DND-41 (cell line): ENCODE measurements at regions not wholly inside any gene's neighbourhood (a gene's known extent, or its start where the extent isn't known, plus 50 kb on each side); places are given as distances from the start of the nearest gene placed in this dataset.
"Not testable (repeated sequence)": the region's sequence is repeated elsewhere in the genome, so short reads cannot be mapped to it uniquely, and the experiment has no call there.

ENCODE experiments used
- ATAC-seq: fragments of 200-7000 bp; cut with Tn5 transposase; 3 replicates; pipeline ENCODE4 v1.9.1; 2021; ENCODE audit warnings: low read depth; ENCODE audit not compliant: insufficient read depth
- DNase-seq: peaks from one replicate; pipeline ENCODE4 v3.0.0-alpha.2; 2020
- H2AFZ ChIP-seq: 2 replicates; pipeline ENCODE4 v1.6.0; 2012; ENCODE audit warnings: low read depth, low read length
- H3K27ac ChIP-seq: 2 replicates; pipeline ENCODE4 v1.5.1; 2012; ENCODE audit warnings: low read length, inconsistent platforms
- H3K27me3 ChIP-seq: fragments of 200-600 bp; sonication (generic); 2 replicates; pipeline ENCODE4 v1.6.0; 2012; ENCODE audit warnings: low read length, mild to moderate bottlenecking, inconsistent platforms; ENCODE audit not compliant: insufficient read depth, poor library complexity
- H3K36me3 ChIP-seq: 2 replicates; pipeline ENCODE4 v1.5.1; 2012; ENCODE audit warnings: low read length, inconsistent platforms; ENCODE audit not compliant: insufficient read depth
- H3K4me1 ChIP-seq: 2 replicates; pipeline ENCODE4 v1.5.1; 2012; ENCODE audit warnings: mild to moderate bottlenecking, low read length; ENCODE audit not compliant: insufficient read depth
- H3K4me2 ChIP-seq: 2 replicates; pipeline ENCODE4 v1.6.0; 2012; ENCODE audit warnings: mild to moderate bottlenecking, moderate library complexity, low read length, inconsistent platforms; ENCODE audit not compliant: insufficient read depth
- H3K4me3 ChIP-seq, 2 experiments: fragments of 200-600 bp in 1 of 2; shearing (Covaris generic) in 1 of 2; 2 replicates each; pipeline ENCODE4 v1.5.1; 2012 to 2016; ENCODE audit warnings: inconsistent platforms in 2 of 2, low read length in 2 of 2, mild to moderate bottlenecking in 2 of 2, low read depth in 1 of 2, moderate library complexity in 1 of 2
- H3K79me2 ChIP-seq: 2 replicates; pipeline ENCODE4 v1.6.0; 2012; ENCODE audit warnings: low read length, inconsistent platforms; ENCODE audit not compliant: insufficient read depth
- H3K9ac ChIP-seq: 2 replicates; pipeline ENCODE4 v1.6.0; 2012; ENCODE audit warnings: low read depth, mild to moderate bottlenecking, inconsistent platforms, low read length, moderate library complexity
- H3K9me3 ChIP-seq: 2 replicates; pipeline ENCODE4 v1.5.1; 2012; ENCODE audit warnings: low read length, moderate library complexity, mild to moderate bottlenecking, inconsistent platforms; ENCODE audit not compliant: insufficient read depth, severe bottlenecking
- H4K20me1 ChIP-seq: 2 replicates; pipeline ENCODE4 v1.6.0; 2012; ENCODE audit warnings: low read length; ENCODE audit not compliant: insufficient read depth
- CTCF ChIP-seq: IDR thresholded peaks from 2 replicates; pipeline ENCODE4 v1.5.1; 2012; ENCODE audit warnings: borderline replicate concordance, low read length, moderate library complexity, mild to moderate bottlenecking; ENCODE audit not compliant: poor library complexity, severe bottlenecking; ENCODE audit errors: extremely low read depth
- EZH2 ChIP-seq: IDR thresholded peaks from 3 replicates; pipeline ENCODE4 v1.6.1; 2012; ENCODE audit warnings: borderline replicate concordance, low read depth, mild to moderate bottlenecking, moderate library complexity, low read length, inconsistent platforms; ENCODE audit not compliant: severe bottlenecking

- H3K4me1 ChIP-seq = no peaks in the 10 kb centered on the region
- H3K36me3 ChIP-seq = no peaks in the 10 kb centered on the region
- H2AFZ ChIP-seq = no peak overlapping the region
- no peak overlapping the region for H3K4me3 ChIP-seq
- H3K79me2 ChIP-seq = no peaks in the 10 kb centered on the region
- H3K4me2 ChIP-seq = no peak overlapping the region
- no peaks in the 10 kb centered on the region for H3K27me3 ChIP-seq
- no peaks in the 10 kb centered on the region for H4K20me1 ChIP-seq
- no peak overlapping the region for H3K9ac ChIP-seq
- no peak for ATAC-seq
- DNase-seq = no peak
- H3K27ac ChIP-seq = no peak overlapping the region
- TF ChIP-seq EZH2 (no peak), CTCF (no peak)
- peaks cover 13% of the 10 kb centered on the region for H3K9me3 ChIP-seq
Measured at GRCh38 chr7:32803406-32804141, 88.0 kb downstream of the KBTBD2 start.

GRCh38 chr7:32802305-32802910, 89.2 kb downstream of the KBTBD2 start:
- Histone ChIP-seq H3K79me2 (no peaks in the 10 kb centered on the region), H2AFZ (no peak overlapping the region), H3K4me2 (no peak overlapping the region), H3K27ac (no peak overlapping the region), H3K9me3 (peaks cover 13% of the 10 kb centered on the region), H3K4me1 (no peaks in the 10 kb centered on the region), H4K20me1 (no peaks in the 10 kb centered on the region), H3K36me3 (no peaks in the 10 kb centered on the region), H3K27me3 (no peaks in the 10 kb centered on the region), H3K9ac (no peak overlapping the region), H3K4me3 (no peak overlapping the region)
- DNase-seq = no peak
- TF ChIP-seq CTCF (no peak), EZH2 (no peak)
- ATAC-seq = no peak

DNA sequence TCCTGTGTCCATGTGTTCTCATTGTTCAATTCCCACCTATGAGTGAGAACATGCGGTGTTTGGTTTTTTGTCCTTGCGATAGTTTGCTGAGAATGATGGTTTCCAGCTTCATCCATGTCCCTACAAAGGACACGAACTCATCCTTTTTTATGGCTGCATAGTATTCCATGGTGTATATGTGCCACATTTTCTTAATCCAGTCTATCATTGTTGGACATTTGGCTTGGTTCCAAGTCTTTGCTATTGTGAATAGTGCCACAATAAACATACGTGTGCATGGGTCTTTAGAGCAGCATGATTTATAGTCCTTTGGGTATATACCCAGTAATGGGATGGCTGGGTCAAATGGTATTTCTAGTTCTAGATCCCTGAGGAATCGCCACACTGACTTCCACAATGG, 98.5 kb downstream of the KBTBD2 start:
- H3K4me1 ChIP-seq, ATAC-seq, H4K20me1 ChIP-seq, DNase-seq, H3K4me3 ChIP-seq, H3K4me2 ChIP-seq, H3K79me2 ChIP-seq, H3K9ac ChIP-seq, H2AFZ ChIP-seq, H3K27ac ChIP-seq, H3K27me3 ChIP-seq, H3K9me3 ChIP-seq, H3K36me3 ChIP-seq: not testable (repeated sequence)

DNA sequence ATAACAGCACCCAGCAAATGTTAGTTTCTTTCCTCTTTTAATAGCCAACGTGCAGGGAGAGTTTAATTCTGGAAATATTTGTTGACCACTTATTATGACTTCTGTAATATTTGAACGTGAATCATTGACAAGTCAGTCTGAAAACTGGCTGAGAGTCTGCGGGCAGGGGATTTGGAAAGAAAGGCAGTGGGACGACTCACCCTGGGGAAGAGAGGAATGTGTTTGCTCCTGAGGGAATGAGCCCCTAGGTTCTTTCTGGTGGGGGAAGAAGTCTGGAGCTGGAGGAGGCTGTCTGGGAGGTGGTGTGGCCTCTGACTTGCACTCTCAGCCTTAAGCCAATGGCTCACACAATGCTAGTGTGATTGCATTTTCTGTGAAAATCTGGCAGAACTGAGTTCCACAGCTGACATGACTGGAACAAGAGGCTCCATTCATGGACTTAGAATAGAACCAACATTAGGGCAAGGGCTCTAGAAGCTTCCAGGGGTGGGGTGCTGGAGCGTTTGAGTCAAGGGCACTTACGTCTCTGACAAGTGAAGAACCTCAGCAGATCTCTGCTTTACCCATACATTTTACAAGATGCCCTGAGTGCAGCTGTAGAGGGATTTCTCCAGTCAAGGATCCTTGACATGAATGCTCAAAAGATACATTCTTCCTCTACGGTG, 100.7 kb downstream of the KBTBD2 start:
- not testable (repeated sequence) for H4K20me1 ChIP-seq, H3K27ac ChIP-seq, H3K27me3 ChIP-seq, H3K36me3 ChIP-seq, H3K4me3 ChIP-seq, H3K9ac ChIP-seq, H2AFZ ChIP-seq, H3K4me2 ChIP-seq, H3K4me1 ChIP-seq, H3K79me2 ChIP-seq, ATAC-seq, DNase-seq, H3K9me3 ChIP-seq

- not testable (repeated sequence) for H4K20me1 ChIP-seq, H3K27me3 ChIP-seq, H2AFZ ChIP-seq, H3K27ac ChIP-seq, H3K9ac ChIP-seq, ATAC-seq, H3K4me1 ChIP-seq, H3K4me3 ChIP-seq, H3K79me2 ChIP-seq, H3K36me3 ChIP-seq, H3K9me3 ChIP-seq, DNase-seq, H3K4me2 ChIP-seq
Measured at GRCh38 chr7:32789266-32789665, 102.3 kb downstream of the KBTBD2 start.

DNA sequence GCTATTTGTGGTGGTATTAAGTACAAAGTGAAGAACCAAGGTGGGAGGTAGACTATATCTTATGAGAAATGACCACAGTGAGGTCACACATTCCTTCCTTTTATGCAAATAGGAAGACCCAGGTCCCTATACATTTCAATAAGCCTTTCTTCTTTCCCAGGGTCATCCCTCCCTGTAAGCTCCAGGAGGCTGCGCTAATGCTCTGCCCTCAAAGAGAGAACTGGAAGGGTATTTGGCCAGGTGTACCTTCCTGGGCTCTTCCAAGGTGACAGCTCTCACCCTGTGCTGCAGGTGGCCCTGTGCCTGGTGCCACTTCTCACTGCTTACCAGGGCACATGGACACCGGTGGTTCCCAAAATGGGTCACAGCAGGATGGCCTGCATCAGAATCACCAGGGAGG, 103.4 kb downstream of the KBTBD2 start:
- not testable (repeated sequence) for H3K36me3 ChIP-seq, H3K4me2 ChIP-seq, H3K4me3 ChIP-seq, H3K4me1 ChIP-seq, H3K27ac ChIP-seq, H4K20me1 ChIP-seq, ATAC-seq, H2AFZ ChIP-seq, H3K9me3 ChIP-seq, DNase-seq, H3K9ac ChIP-seq, H3K79me2 ChIP-seq, H3K27me3 ChIP-seq
